ENCODE measurements at regions not wholly inside any gene's neighbourhood (a gene's known extent, or its start where the extent isn't known, plus 50 kb on each side); places are given as distances from the start of the nearest gene placed in this dataset.

GRCh38 chr2:120921457-120921856, 185.8 kb downstream of the GLI2 start:
- Histone ChIP-seq H3K9me1 (replicated peaks; ENCODE audit: control insufficient read depth, extremely low read depth, insufficient read depth, low read length) (no peaks in the 10 kb centered on the region), H3K4me1 (ENCODE audit: control insufficient read depth, extremely low read depth, insufficient read depth, low read length) (no peaks in the 10 kb centered on the region), H3K79me2 (ENCODE audit: control insufficient read depth, insufficient read depth, low read length) (no peaks in the 10 kb centered on the region), H4K20me1 (replicated peaks; ENCODE audit: control insufficient read depth, extremely low read depth, insufficient read depth, low read length) (no peaks in the 10 kb centered on the region), H3K27ac (ENCODE audit: insufficient read depth, low read depth, low read length) (no peak overlapping the region), H3K27me3 (ENCODE audit: control insufficient read depth in 2 of 2, insufficient read depth in 2 of 2, low read length in 2 of 2) (peaks cover 56 to 62% of the 10 kb centered on the region in 2 experiments), H3K9me3 (replicated peaks; ENCODE audit: control insufficient read depth, insufficient read depth, low read length) (no peaks in the 10 kb centered on the region), H3K4me3 (replicated peaks in 1 of 3; ENCODE audit: insufficient read depth in 1 of 3, low read depth in 1 of 3, low read length in 3 of 3) (no peak overlapping the region), H3K4me2 (ENCODE audit: insufficient read depth, low read length) (no peak overlapping the region), H3K9ac (replicated peaks; ENCODE audit: extremely low read depth, insufficient read depth, low read length) (no peak overlapping the region), H3K36me3 (ENCODE audit: control insufficient read depth in 2 of 2, extremely low read depth in 1 of 2, insufficient read depth in 2 of 2, low read length in 2 of 2) (no peaks in the 10 kb centered on the region), H2AFZ (ENCODE audit: low read depth, low read length) (no peak overlapping the region)
- dilution Hi-C loops (cut with MboI; ENCODE audit: extremely low pct_ligation_motif_present, low sequenced_read_pairs): no loop called here
- no peak for DNase-seq (ENCODE audit: low read depth, low spot score)
- BruUV-seq (replicated peaks): no TSS peak
- FAIRE-seq: no peak
- POLR2A ChIA-PET: no interaction called here
- intact Hi-C loops (cut with micrococcal nuclease): no loop called here
- TF ChIP-seq CTCF (IDR thresholded peaks at IDR 0.05; ENCODE audit: extremely low read depth in 1 of 2, insufficient read depth in 1 of 2, low read depth in 1 of 2, low read length in 2 of 2): no peak
- no peak for TF ChIP-seq GATA2 (IDR thresholded peaks at IDR 0.05; ENCODE audit: insufficient read depth, insufficient read length, low read depth, low read length)
- no peak for TF ChIP-seq POLR2A (IDR thresholded peaks at IDR 0.05; ENCODE audit: low read depth, low read length)
- TF ChIP-seq, protein P1, sequence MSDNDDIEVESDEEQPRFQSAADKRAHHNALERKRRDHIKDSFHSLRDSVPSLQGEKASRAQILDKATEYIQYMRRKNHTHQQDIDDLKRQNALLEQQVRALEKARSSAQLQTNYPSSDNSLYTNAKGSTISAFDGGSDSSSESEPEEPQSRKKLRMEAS (IDR thresholded peaks at IDR 0.05; ENCODE audit: insufficient read depth, insufficient read length): no peak
- no peak for TF ChIP-seq JUN (IDR thresholded peaks at IDR 0.05; ENCODE audit: borderline replicate concordance, insufficient read depth, insufficient read length, low read depth)
- TF ChIP-seq POLR2AphosphoS5 (IDR thresholded peaks at IDR 0.05; ENCODE audit: insufficient read depth, low read depth, low read length): no peak
- TF ChIP-seq EZH2 (IDR thresholded peaks at IDR 0.05; ENCODE audit: borderline replicate concordance, low read depth, low read length, severe bottlenecking): no peak
- no peak for TF ChIP-seq FOS (IDR thresholded peaks at IDR 0.05; ENCODE audit: borderline replicate concordance, insufficient read depth, low read length)
- no peak for TF ChIP-seq MYC (IDR thresholded peaks at IDR 0.05; ENCODE audit: low read depth, low read length)
- CTCF ChIA-PET: no interaction called here
